GM12878 (cell line): ENCODE measurements at regions not wholly inside any gene's neighbourhood (a gene's known extent, or its start where the extent isn't known, plus 50 kb on each side); places are given as distances from the start of the nearest gene placed in this dataset.

Experiments used
- ATAC-seq: fragments of 200-7000 bp; cut with Tn5 transposase; 3 replicates; pipeline ENCODE4 v1.9.1; 2020; ENCODE audit warnings: mild to moderate bottlenecking, moderate library complexity
- BruUV-seq: library from RNA; stranded (reverse); fragments of 400-500 nt; replicated peaks from 2 replicates; lab custom pipeline; 2021; lab: Mats Ljungman, UMichigan
- CTCF ChIA-PET: fragments of 300-600 bp; sonication (Branson Sonifier 250); formaldehyde crosslinking; extraction: SDS; loops from one replicate; lab custom pipeline; 2021; ENCODE audit warnings: inconsistent platforms; lab: Yijun Ruan, JAX
- POLR2A ChIA-PET: fragments of 350-600 bp; formaldehyde crosslinking; extraction: SDS; loops from one replicate; lab custom pipeline; 2021; ENCODE audit warnings: inconsistent platforms; lab: Charles Lee
- RAD21 ChIA-PET: fragments of 300-600 bp; sonication (Branson Sonifier 250); formaldehyde crosslinking; loops from one replicate; lab custom pipeline; 2023; ENCODE audit warnings: antibody characterized with exemption; ENCODE audit not compliant: unreplicated experiment; lab: Charles Lee
- SMC1A ChIA-PET: fragments of 300-600 bp; sonication (Branson Sonifier 250); formaldehyde crosslinking; loops from one replicate; lab custom pipeline; 2023; ENCODE audit not compliant: unreplicated experiment, uncharacterized antibody; lab: Charles Lee
- DNase-seq: peaks from one replicate; pipeline ENCODE4 v3.0.0-alpha.2; 2011; ENCODE audit warnings: low read depth, low spot score
- FAIRE-seq: peaks from 3 replicates; lab custom pipeline; 2011; peaks lifted over from hg19 to GRCh38; lab: Jason Lieb, UNC
- H2AFZ ChIP-seq: 2 replicates; pipeline ENCODE4 v1.6.0; 2011; ENCODE audit warnings: low read depth, low read length, control low read depth; ENCODE audit not compliant: control insufficient read depth
- H3K27ac ChIP-seq: 2 replicates; pipeline ENCODE4 v1.5.1; 2011; ENCODE audit warnings: control low read depth; ENCODE audit not compliant: control insufficient read depth, insufficient read depth
- H3K27me3 ChIP-seq, 2 experiments: replicated peaks in 1 of 2; 2 replicates each; pipeline versions ENCODE4 v1.6.0 to v1.6.1; 2011; ENCODE audit warnings: low read length in 1 of 2; ENCODE audit not compliant: control insufficient read depth in 2 of 2, insufficient read depth in 2 of 2
- H3K36me3 ChIP-seq, 2 experiments: 2 replicates each; pipeline ENCODE4 v1.5.1; 2011; ENCODE audit warnings: low read length in 1 of 2; ENCODE audit not compliant: control insufficient read depth in 2 of 2, insufficient read depth in 2 of 2
- H3K4me1 ChIP-seq: 2 replicates; pipeline ENCODE4 v1.6.1; 2011; ENCODE audit warnings: mild to moderate bottlenecking, low read length, moderate library complexity, mixed read lengths; ENCODE audit not compliant: control insufficient read depth, insufficient read depth
- H3K4me2 ChIP-seq: 2 replicates; pipeline ENCODE4 v1.6.0; 2011; ENCODE audit warnings: control low read depth; ENCODE audit not compliant: control insufficient read depth, insufficient read depth
- H3K4me3 ChIP-seq: fragments of 200-600 bp; sonication (generic); 2 replicates; pipeline ENCODE4 v1.5.1; 2016
- H3K79me2 ChIP-seq: 2 replicates; pipeline ENCODE4 v1.6.0; 2011; ENCODE audit warnings: low read length; ENCODE audit not compliant: control insufficient read depth, insufficient read depth
- H3K9ac ChIP-seq: 2 replicates; pipeline ENCODE4 v1.8.0; 2011; ENCODE audit warnings: low read length, control low read depth, mixed read lengths; ENCODE audit not compliant: control insufficient read depth, insufficient read depth
- H3K9me3 ChIP-seq: replicated peaks from 3 replicates; pipeline ENCODE4 v1.5.1; 2011; ENCODE audit warnings: mild to moderate bottlenecking, low read length; ENCODE audit not compliant: control insufficient read depth, insufficient read depth
- H4K20me1 ChIP-seq: 2 replicates; pipeline ENCODE4 v1.6.0; 2011; ENCODE audit not compliant: control insufficient read depth, insufficient read depth
- CEBPB ChIP-seq, 2 experiments: fragments of 150-350 bp in 1 of 2; IDR thresholded peaks; 2 replicates each; pipeline ENCODE4 v1.6.1; 2012 to 2014; ENCODE audit warnings: low read depth in 2 of 2, low read length in 2 of 2, borderline replicate concordance in 1 of 2, inconsistent platforms in 1 of 2
- CEBPZ ChIP-seq: fragments of 150-350 bp; IDR thresholded peaks from 2 replicates; pipeline ENCODE4 v1.6.1; 2016; ENCODE audit warnings: low read depth, low read length
- CHD1 ChIP-seq: IDR thresholded peaks from 2 replicates; pipeline ENCODE4 v1.6.1; 2012; ENCODE audit warnings: low read depth, low read length, improper control_type of control experiment
- DPF2 ChIP-seq: fragments of 450-650 bp; IDR thresholded peaks from 2 replicates; pipeline ENCODE4 v1.6.1; 2017; ENCODE audit warnings: mild to moderate bottlenecking
- HDAC2 ChIP-seq: fragments of 200-600 bp; sonication (generic); IDR thresholded peaks from 2 replicates; pipeline ENCODE4 v1.6.1; 2017
- HDGF ChIP-seq: fragments of 450-650 bp; IDR thresholded peaks from 2 replicates; pipeline ENCODE4 v1.6.1; 2016; ENCODE audit warnings: antibody characterized with exemption
- LARP7 ChIP-seq: fragments of 450-650 bp; IDR thresholded peaks from 2 replicates; pipeline ENCODE4 v1.6.1; 2017; ENCODE audit warnings: mild to moderate bottlenecking
- MTA3 ChIP-seq: IDR thresholded peaks from 2 replicates; pipeline ENCODE4 v1.6.1; 2012; ENCODE audit warnings: low read length, inconsistent platforms, borderline replicate concordance
- NR2C1 ChIP-seq: fragments of 450-650 bp; IDR thresholded peaks from 2 replicates; pipeline ENCODE4 v1.6.1; 2017; ENCODE audit warnings: antibody characterized with exemption, mild to moderate bottlenecking, moderate library complexity
- PKNOX1 ChIP-seq: fragments of 450-650 bp; IDR thresholded peaks from 2 replicates; pipeline ENCODE4 v1.6.1; 2016; ENCODE audit warnings: mild to moderate bottlenecking
- PML ChIP-seq: IDR thresholded peaks from 2 replicates; pipeline ENCODE4 v1.6.1; 2012; ENCODE audit warnings: low read length, inconsistent platforms
- RAD51 ChIP-seq: fragments of 450-650 bp; IDR thresholded peaks from 2 replicates; pipeline ENCODE4 v1.6.1; 2016; ENCODE audit warnings: moderate library complexity, mild to moderate bottlenecking, inconsistent platforms
- RELA ChIP-seq: fragments of 450-650 bp; IDR thresholded peaks from 2 replicates; pipeline ENCODE4 v1.8.0; 2014; ENCODE audit warnings: borderline replicate concordance; ENCODE audit not compliant: partially characterized antibody
- STAT3 ChIP-seq: IDR thresholded peaks from 2 replicates; pipeline ENCODE4 v1.6.1; 2011; ENCODE audit warnings: low read depth, low read length, improper control_type of control experiment
- SUZ12 ChIP-seq: fragments of 200-600 bp; sonication (generic); IDR thresholded peaks from one replicate; pipeline ENCODE4 v1.6.1; 2018; ENCODE audit warnings: antibody characterized with exemption, mild to moderate bottlenecking; ENCODE audit not compliant: unreplicated experiment
- WRNIP1 ChIP-seq: IDR thresholded peaks from 2 replicates; pipeline ENCODE4 v1.6.1; 2011; ENCODE audit warnings: low read depth, low read length, improper control_type of control experiment, borderline replicate concordance
- ZNF622 ChIP-seq: fragments of 450-650 bp; IDR thresholded peaks from 2 replicates; pipeline ENCODE4 v1.6.1; 2017; ENCODE audit warnings: mild to moderate bottlenecking, inconsistent platforms
- WGBS: methylation state at CpG from one replicate; pipeline ENCODE4 v1.1.6; 2016; ENCODE audit warnings: low lambda C conversion rate; ENCODE audit not compliant: insufficient replicate concordance, insufficient coverage; ENCODE audit errors: missing lambda C conversion rate; 5-methylcytosine and 5-hydroxymethylcytosine counted together
- in situ Hi-C: fragments of 300-500 bp; cut with MboI; formaldehyde crosslinking; loops from 9 replicates; pipeline ENCODE4 v1.14.3; 2018; ENCODE audit warnings: mixed read lengths
- intact Hi-C: fragments of 100-400 bp; cut with micrococcal nuclease; formaldehyde crosslinking; loops from one replicate; pipeline ENCODE4 v1.14.2; 2022; ENCODE audit not compliant: unreplicated experiment

GRCh38 chr20:54382419-54382818 is 93.0 kb upstream of the DOK5 start:
- Histone ChIP-seq H4K20me1 (no peaks in the 10 kb centered on the region), H3K4me2 (no peak overlapping the region), H3K4me1 (no peaks in the 10 kb centered on the region), H3K4me3 (no peak overlapping the region), H3K27me3 (no peaks in the 10 kb centered on the region; a peak in 2 of 4 replicates), H3K27ac (no peak overlapping the region), H3K9ac (no peak overlapping the region), H3K9me3 (no peaks in the 10 kb centered on the region), H3K36me3 (no peaks in the 10 kb centered on the region), H2AFZ (no peak overlapping the region), H3K79me2 (no peaks in the 10 kb centered on the region)
- CTCF ChIA-PET: no interaction called here
- SMC1A ChIA-PET: no interaction called here
- in situ Hi-C loops: no loop called here
- no TSS peak for BruUV-seq
- POLR2A ChIA-PET: no interaction called here
- TF ChIP-seq MTA3 (no peak), CEBPZ (no peak), RAD51 (no peak), CHD1 (no peak), HDAC2 (no peak), PKNOX1 (no peak), NR2C1 (no peak), PML (no peak), LARP7 (no peak), ZNF622 (no peak), SUZ12 (no peak), WRNIP1 (no peak), RELA (no peak), DPF2 (no peak), HDGF (no peak), CEBPB (IDR thresholded peaks at IDR 0.05; ENCODE audit: borderline replicate concordance in 1 of 2, low read depth in 2 of 2, low read length in 2 of 2) (no peak), STAT3 (no peak)
- RAD21 ChIA-PET: no interaction called here
- 0% methylated on average over 3 of the region's 3 CpGs for WGBS
- ATAC-seq (no peak), FAIRE-seq (no peak), DNase-seq (no peak)
- intact Hi-C loops: no loop called here
